Caco-2 (cell line): ENCODE measurements at regions not wholly inside any gene's neighbourhood (a gene's known extent, or its start where the extent isn't known, plus 50 kb on each side); places are given as distances from the start of the nearest gene placed in this dataset.
"Not testable (repeated sequence)": the region's sequence is repeated elsewhere in the genome, so short reads cannot be mapped to it uniquely, and the experiment has no call there.

Experiments
- BruUV-seq: library from RNA; stranded (reverse); fragments of 400-500 nt; replicated peaks from 2 replicates; lab custom pipeline; 2021; lab: Mats Ljungman, UMichigan
- CTCF ChIA-PET: fragments of 300-600 bp; sonication (Branson Sonifier 250); formaldehyde crosslinking; loops from one replicate; lab custom pipeline; 2022; ENCODE audit warnings: antibody characterized with exemption; lab: Charles Lee
- POLR2A ChIA-PET: fragments of 300-600 bp; sonication (Branson Sonifier 250); formaldehyde crosslinking; loops from one replicate; lab custom pipeline; 2022; ENCODE audit warnings: antibody characterized with exemption; lab: Charles Lee
- DNase-seq, 2 experiments: peaks; one replicate each; pipeline versions ENCODE4 v3.0.0 to v3.0.0-alpha.2; 2020 to 2022
- H3K27me3 ChIP-seq: replicated peaks from 2 replicates; pipeline ENCODE4 v1.6.0; 2011; ENCODE audit warnings: low read length; ENCODE audit not compliant: control insufficient read depth, insufficient read depth
- H3K36me3 ChIP-seq: 2 replicates; pipeline ENCODE4 v1.5.1; 2011; ENCODE audit warnings: low read length; ENCODE audit not compliant: control insufficient read depth, insufficient read depth
- H3K4me1 ChIP-seq: fragments of 250-450 bp; sonication (Bioruptor Pico); 2 replicates; pipeline ENCODE4 v1.5.1; 2020; ENCODE audit warnings: mild to moderate bottlenecking
- H3K4me3 ChIP-seq: 2 replicates; pipeline ENCODE4 v1.5.1; 2011; ENCODE audit warnings: low read depth, mild to moderate bottlenecking, control low read depth, low read length
- H3K9me3 ChIP-seq: fragments of 250-450 bp; sonication (Bioruptor Pico); 2 replicates; pipeline ENCODE4 v1.5.1; 2020; ENCODE audit warnings: mild to moderate bottlenecking, moderate library complexity
- H3K27ac Mint-ChIP-seq: one replicate; pipeline ENCODE4 v1.8.0; 2022; ENCODE audit warnings: mixed read lengths; ENCODE audit not compliant: unreplicated experiment
- H3K27me3 Mint-ChIP-seq: one replicate; pipeline ENCODE4 v1.8.0; 2022; ENCODE audit warnings: mixed read lengths; ENCODE audit not compliant: insufficient read depth, unreplicated experiment
- H3K36me3 Mint-ChIP-seq: one replicate; pipeline ENCODE4 v1.8.0; 2022; ENCODE audit warnings: mild to moderate bottlenecking, mixed read lengths; ENCODE audit not compliant: insufficient read depth, unreplicated experiment
- H3K4me1 Mint-ChIP-seq: one replicate; pipeline ENCODE4 v1.8.0; 2022; ENCODE audit warnings: low read depth, mixed read lengths; ENCODE audit not compliant: unreplicated experiment
- H3K4me3 Mint-ChIP-seq: one replicate; pipeline ENCODE4 v1.8.0; 2022; ENCODE audit warnings: mild to moderate bottlenecking, moderate library complexity, mixed read lengths; ENCODE audit not compliant: unreplicated experiment
- H3K9me3 Mint-ChIP-seq: one replicate; pipeline ENCODE4 v1.8.0; 2022; ENCODE audit warnings: mixed read lengths; ENCODE audit not compliant: unreplicated experiment
- intact Hi-C: fragments of 100-400 bp; cut with micrococcal nuclease; formaldehyde crosslinking; loops from one replicate; pipeline ENCODE4 v1.10.0; 2022; ENCODE audit not compliant: unreplicated experiment
- TF ChIP-seq, protein P1 (sequence below), 2 experiments: fragments of 200-600 bp in 1 of 2; IDR thresholded peaks; 1 replicate in 1 of 2; 2 replicates in 1 of 2; pipeline versions ENCODE4 v1.5.1 to v1.8.0; 2011 to 2022; ENCODE audit warnings: antibody characterized with exemption in 1 of 2, control low read depth in 1 of 2, inconsistent platforms in 1 of 2, low read depth in 1 of 2, low read length in 1 of 2, mild to moderate bottlenecking in 1 of 2, moderate library complexity in 1 of 2; ENCODE audit not compliant: insufficient read depth in 1 of 2, severe bottlenecking in 1 of 2, unreplicated experiment in 1 of 2

DNA sequence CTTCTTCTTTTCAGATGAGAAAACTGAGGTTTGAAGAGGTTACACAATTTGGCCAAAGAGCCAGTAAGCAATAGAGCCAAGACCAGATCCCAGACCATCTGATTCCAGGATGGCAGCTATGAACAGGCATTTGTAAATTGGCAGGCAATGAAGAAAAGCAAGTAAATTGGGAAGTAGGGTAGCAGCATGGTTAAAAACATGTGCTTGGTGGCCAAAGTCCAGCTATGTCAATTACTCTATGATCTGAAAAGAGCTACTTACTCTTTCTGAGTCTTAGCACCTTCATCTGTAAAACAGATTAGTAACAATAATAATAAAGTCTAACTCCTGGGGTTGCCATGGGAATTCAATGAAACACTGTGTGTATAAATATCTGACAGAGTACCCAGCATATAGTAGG lies 60.2 kb upstream of the MDM1 start:
- intact Hi-C loops, result no loop called here
- no peak overlapping the region for H3K4me3 ChIP-seq
- Mint-ChIP-seq H3K4me3 (no peak overlapping the region), H3K27me3 (no peaks in the 10 kb centered on the region), H3K27ac (no peak overlapping the region), H3K9me3 (peaks cover 10% of the 10 kb centered on the region), H3K4me1 (no peaks in the 10 kb centered on the region), H3K36me3 (no peaks in the 10 kb centered on the region)
- ChIA-PET CTCF (no interaction called here), POLR2A (interaction anchor here (0.6 kb wide), 1 partner anchor 224 kb away, joined by 8 read pairs; no protein-coding TSS in a partner anchor)
- BruUV-seq, result no TSS peak
- TF ChIP-seq, protein P1, sequence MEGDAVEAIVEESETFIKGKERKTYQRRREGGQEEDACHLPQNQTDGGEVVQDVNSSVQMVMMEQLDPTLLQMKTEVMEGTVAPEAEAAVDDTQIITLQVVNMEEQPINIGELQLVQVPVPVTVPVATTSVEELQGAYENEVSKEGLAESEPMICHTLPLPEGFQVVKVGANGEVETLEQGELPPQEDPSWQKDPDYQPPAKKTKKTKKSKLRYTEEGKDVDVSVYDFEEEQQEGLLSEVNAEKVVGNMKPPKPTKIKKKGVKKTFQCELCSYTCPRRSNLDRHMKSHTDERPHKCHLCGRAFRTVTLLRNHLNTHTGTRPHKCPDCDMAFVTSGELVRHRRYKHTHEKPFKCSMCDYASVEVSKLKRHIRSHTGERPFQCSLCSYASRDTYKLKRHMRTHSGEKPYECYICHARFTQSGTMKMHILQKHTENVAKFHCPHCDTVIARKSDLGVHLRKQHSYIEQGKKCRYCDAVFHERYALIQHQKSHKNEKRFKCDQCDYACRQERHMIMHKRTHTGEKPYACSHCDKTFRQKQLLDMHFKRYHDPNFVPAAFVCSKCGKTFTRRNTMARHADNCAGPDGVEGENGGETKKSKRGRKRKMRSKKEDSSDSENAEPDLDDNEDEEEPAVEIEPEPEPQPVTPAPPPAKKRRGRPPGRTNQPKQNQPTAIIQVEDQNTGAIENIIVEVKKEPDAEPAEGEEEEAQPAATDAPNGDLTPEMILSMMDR (IDR thresholded peaks at IDR 0.05; ENCODE audit: insufficient read depth in 1 of 2, low read depth in 1 of 2, low read length in 1 of 2, severe bottlenecking in 1 of 2, unreplicated experiment in 1 of 2), result no peak
- H3K36me3 ChIP-seq, result no peaks in the 10 kb centered on the region
- peaks cover 8% of the 10 kb centered on the region; the same call in 1 of the 2 replicates for H3K9me3 ChIP-seq
- no peaks in the 10 kb centered on the region for H3K27me3 ChIP-seq
- no peak for DNase-seq
- no peaks in the 10 kb centered on the region for H3K4me1 ChIP-seq

DNA sequence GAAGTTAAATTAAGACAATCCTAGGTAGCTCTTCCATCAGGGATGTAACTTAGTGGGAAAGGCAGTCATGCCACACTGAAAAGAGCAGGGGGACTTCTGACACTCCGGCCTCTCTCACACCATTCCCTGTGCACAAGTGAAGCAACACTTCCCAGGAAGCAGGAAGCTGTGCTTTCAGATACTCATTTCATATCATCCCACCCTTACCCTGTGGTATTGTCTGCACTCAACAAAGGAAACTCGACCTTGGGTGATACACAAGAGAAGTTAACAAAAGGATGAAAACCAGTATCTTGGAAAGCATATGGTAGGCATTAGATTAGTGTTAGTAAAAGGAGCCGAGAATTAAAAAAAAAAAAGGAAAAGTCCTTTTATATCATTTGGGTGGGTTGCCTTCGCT lies 61.3 kb upstream of the MDM1 start:
- no peak overlapping the region for H3K4me3 Mint-ChIP-seq
- no peaks in the 10 kb centered on the region for H3K27me3 ChIP-seq
- H3K27me3 Mint-ChIP-seq, result no peaks in the 10 kb centered on the region
- no TSS peak for BruUV-seq
- no peaks in the 10 kb centered on the region for H3K4me1 Mint-ChIP-seq
- H3K9me3 ChIP-seq, result peaks cover 8% of the 10 kb centered on the region; the same call in 1 of the 2 replicates
- TF ChIP-seq, protein P1 (IDR thresholded peaks at IDR 0.05; ENCODE audit: insufficient read depth in 1 of 2, low read depth in 1 of 2, low read length in 1 of 2, severe bottlenecking in 1 of 2, unreplicated experiment in 1 of 2), result no peak
- H3K4me3 ChIP-seq, result no peak overlapping the region
- H3K36me3 ChIP-seq, result no peaks in the 10 kb centered on the region
- peaks cover 12% of the 10 kb centered on the region for H3K9me3 Mint-ChIP-seq
- POLR2A ChIA-PET, result no interaction called here
- no peaks in the 10 kb centered on the region for H3K4me1 ChIP-seq
- H3K36me3 Mint-ChIP-seq, result no peaks in the 10 kb centered on the region
- H3K27ac Mint-ChIP-seq, result no peak overlapping the region
- intact Hi-C loops, result no loop called here
- DNase-seq, result no peak
- CTCF ChIA-PET, result no interaction called here

DNA sequence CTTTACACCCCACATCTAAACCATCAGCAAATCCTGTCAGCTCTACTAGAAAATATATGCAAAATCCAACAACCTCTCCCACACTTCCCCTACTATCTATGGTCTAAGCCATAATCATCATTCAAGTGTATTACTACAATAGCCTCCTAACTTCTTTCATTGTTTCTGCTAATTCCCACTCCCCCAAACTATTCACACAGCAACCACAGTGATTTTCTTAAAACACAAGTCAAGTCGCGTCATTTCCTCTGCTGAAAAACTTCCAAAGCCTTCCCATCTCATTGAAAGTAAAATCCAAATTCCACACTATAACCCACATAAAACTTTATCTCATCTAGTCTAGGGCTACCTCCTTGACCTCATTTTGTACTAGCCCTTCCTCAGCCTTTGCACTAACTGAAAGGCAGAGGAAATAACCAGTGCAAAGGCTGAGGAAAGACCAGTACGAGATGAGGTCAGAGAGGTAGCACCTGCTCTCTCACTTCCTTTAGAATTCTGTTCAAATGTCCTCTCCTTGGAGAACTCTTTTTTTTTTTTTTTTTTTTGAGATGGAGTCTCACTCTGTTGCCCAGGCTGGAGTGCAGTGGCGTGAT lies 65.5 kb upstream of the MDM1 start:
- no peaks in the 10 kb centered on the region for H3K9me3 ChIP-seq
- BruUV-seq, result no TSS peak
- Mint-ChIP-seq H3K36me3 (no peaks in the 10 kb centered on the region), H3K27me3 (no peaks in the 10 kb centered on the region), H3K4me1 (no peaks in the 10 kb centered on the region), H3K27ac (no peak overlapping the region), H3K4me3 (no peak overlapping the region), H3K9me3 (peaks cover 12% of the 10 kb centered on the region)
- TF ChIP-seq, protein P1 (IDR thresholded peaks at IDR 0.05; ENCODE audit: insufficient read depth in 1 of 2, low read depth in 1 of 2, low read length in 1 of 2, severe bottlenecking in 1 of 2, unreplicated experiment in 1 of 2), result no peak
- intact Hi-C loops, result no loop called here
- no peak overlapping the region for H3K4me3 ChIP-seq
- no peaks in the 10 kb centered on the region for H3K27me3 ChIP-seq
- POLR2A ChIA-PET, result no interaction called here
- DNase-seq, result no peak
- CTCF ChIA-PET, result no interaction called here
- no peaks in the 10 kb centered on the region for H3K36me3 ChIP-seq
- H3K4me1 ChIP-seq, result no peaks in the 10 kb centered on the region

DNA sequence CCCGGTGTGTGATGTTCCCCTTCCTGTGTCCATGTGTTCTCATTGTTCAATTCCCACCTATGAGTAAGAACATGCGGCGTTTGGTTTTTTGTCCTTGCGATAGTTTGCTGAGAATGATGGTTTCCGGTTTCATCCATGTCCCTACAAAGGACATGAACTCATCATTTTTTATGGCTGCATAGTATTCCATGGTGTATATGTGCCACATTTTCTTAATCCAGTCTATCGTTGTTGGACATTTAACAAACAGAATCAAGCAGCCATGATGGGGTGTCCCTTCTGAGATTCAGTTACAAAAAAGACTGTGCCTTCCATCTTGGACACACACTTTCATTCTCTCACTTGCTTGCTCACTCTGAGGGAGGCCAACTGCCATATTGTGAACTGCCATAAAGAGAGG lies 66.5 kb upstream of the MDM1 start:
- H3K9me3 ChIP-seq, DNase-seq, H3K36me3 ChIP-seq, H3K4me3 Mint-ChIP-seq, BruUV-seq, H3K4me3 ChIP-seq, H3K36me3 Mint-ChIP-seq, CTCF ChIA-PET, H3K4me1 ChIP-seq, POLR2A ChIA-PET, H3K27ac Mint-ChIP-seq, intact Hi-C loops, H3K4me1 Mint-ChIP-seq, H3K27me3 ChIP-seq, H3K27me3 Mint-ChIP-seq: not testable (repeated sequence)
- peaks cover 12% of the 10 kb centered on the region for H3K9me3 Mint-ChIP-seq
